Ectodermal cell (in vitro differentiated cells): ENCODE measurements at regions not wholly inside any gene's neighbourhood (a gene's known extent, or its start where the extent isn't known, plus 50 kb on each side); places are given as distances from the start of the nearest gene placed in this dataset.

Experiments
- H3K27ac ChIP-seq: 2 replicates; pipeline ENCODE4 v1.7.0; 2013; ENCODE audit warnings: mild to moderate bottlenecking, low read depth, low read length; ENCODE audit not compliant: insufficient read depth, poor library complexity, severe bottlenecking
- H3K27me3 ChIP-seq: 2 replicates; pipeline ENCODE4 v1.7.0; 2013; ENCODE audit warnings: mild to moderate bottlenecking, low read length; ENCODE audit not compliant: insufficient read depth, control insufficient read depth, poor library complexity, severe bottlenecking
- H3K36me3 ChIP-seq: one replicate; pipeline ENCODE4 v1.7.0; 2013; ENCODE audit warnings: low read length; ENCODE audit not compliant: control insufficient read depth, insufficient read depth
- H3K4me1 ChIP-seq: one replicate; pipeline ENCODE4 v1.7.0; 2013; ENCODE audit warnings: low read length; ENCODE audit not compliant: control insufficient read depth, insufficient read depth
- H3K4me3 ChIP-seq: 2 replicates; pipeline ENCODE4 v1.7.0; 2013; ENCODE audit warnings: low read depth, low read length, control low read depth; ENCODE audit not compliant: insufficient read depth
- H3K9me3 ChIP-seq: 2 replicates; pipeline ENCODE4 v1.7.0; 2013; ENCODE audit warnings: mild to moderate bottlenecking, low read length, moderate library complexity; ENCODE audit not compliant: control insufficient read depth
- WGBS, 2 experiments: methylation state at CpG; one replicate each; pipeline ENCODE4 v1.1.7; 2013; ENCODE audit warnings: missing lambda C conversion rate in 2 of 2; 5-methylcytosine and 5-hydroxymethylcytosine counted together

- H3K4me3 ChIP-seq, result no peak overlapping the region
- H3K27me3 ChIP-seq, result no peaks in the 10 kb centered on the region
- H3K27ac ChIP-seq, result no peak overlapping the region
- no peaks in the 10 kb centered on the region for H3K36me3 ChIP-seq
- H3K9me3 ChIP-seq, result no peaks in the 10 kb centered on the region
- no peaks in the 10 kb centered on the region for H3K4me1 ChIP-seq
Observed at GRCh38 chr13:83825676-83826075, 56.6 kb downstream of the SLITRK1 start.

GRCh38 chr13:83824560-83824959 is 57.7 kb downstream of the SLITRK1 start:
- H3K27ac ChIP-seq, result no peak overlapping the region
- no peaks in the 10 kb centered on the region for H3K9me3 ChIP-seq
- H3K36me3 ChIP-seq, result no peaks in the 10 kb centered on the region
- WGBS, 2 experiments, result 95 to 98% methylated on average over 8 of the region's 8 CpGs
- H3K27me3 ChIP-seq, result no peaks in the 10 kb centered on the region
- H3K4me3 ChIP-seq, result no peak overlapping the region
- H3K4me1 ChIP-seq, result no peaks in the 10 kb centered on the region

GRCh38 chr13:83824120-83824519 is 58.2 kb downstream of the SLITRK1 start:
- H3K4me3 ChIP-seq, result no peak overlapping the region
- no peaks in the 10 kb centered on the region for H3K27me3 ChIP-seq
- H3K36me3 ChIP-seq, result no peaks in the 10 kb centered on the region
- no peaks in the 10 kb centered on the region for H3K9me3 ChIP-seq
- H3K27ac ChIP-seq, result no peak overlapping the region
- H3K4me1 ChIP-seq, result no peaks in the 10 kb centered on the region

- Histone ChIP-seq H3K4me1 (no peaks in the 10 kb centered on the region), H3K27ac (no peak overlapping the region), H3K36me3 (no peaks in the 10 kb centered on the region), H3K9me3 (no peaks in the 10 kb centered on the region), H3K27me3 (no peaks in the 10 kb centered on the region), H3K4me3 (no peak overlapping the region)
- WGBS, 2 experiments, result 89 to 98% methylated on average over 2 of the region's 2 CpGs
Observed at GRCh38 chr13:83819611-83820010, 62.7 kb downstream of the SLITRK1 start.

- no peaks in the 10 kb centered on the region for H3K27me3 ChIP-seq
- 91 to 100% methylated on average over 3 to 4 of the region's 4 CpGs for WGBS, 2 experiments
- H3K4me1 ChIP-seq, result no peaks in the 10 kb centered on the region
- H3K9me3 ChIP-seq, result no peaks in the 10 kb centered on the region
- no peaks in the 10 kb centered on the region for H3K36me3 ChIP-seq
- H3K4me3 ChIP-seq, result no peak overlapping the region
- no peak overlapping the region for H3K27ac ChIP-seq
Observed at GRCh38 chr13:83819156-83819555, 63.1 kb downstream of the SLITRK1 start.

GRCh38 chr13:83816081-83816480 is 66.2 kb downstream of the SLITRK1 start:
- Histone ChIP-seq H3K9me3 (no peaks in the 10 kb centered on the region), H3K36me3 (no peaks in the 10 kb centered on the region), H3K4me3 (no peak overlapping the region), H3K4me1 (no peaks in the 10 kb centered on the region), H3K27me3 (no peaks in the 10 kb centered on the region), H3K27ac (no peak overlapping the region)
- 100% methylated on average over 2 of the region's 2 CpGs for WGBS, 2 experiments

GRCh38 chr13:83815598-83815997 is 66.7 kb downstream of the SLITRK1 start:
- Histone ChIP-seq H3K9me3 (no peaks in the 10 kb centered on the region), H3K27ac (no peak overlapping the region), H3K4me3 (no peak overlapping the region), H3K4me1 (no peaks in the 10 kb centered on the region), H3K27me3 (no peaks in the 10 kb centered on the region), H3K36me3 (no peaks in the 10 kb centered on the region)
- 68 to 100% methylated on average over 1 of the region's 1 CpG for WGBS, 2 experiments

GRCh38 chr13:83810136-83810535 is 72.1 kb downstream of the SLITRK1 start:
- no peaks in the 10 kb centered on the region for H3K9me3 ChIP-seq
- no peaks in the 10 kb centered on the region for H3K4me1 ChIP-seq
- 57 to 69% methylated on average over 1 to 2 of the region's 2 CpGs for WGBS, 2 experiments
- no peak overlapping the region for H3K27ac ChIP-seq
- H3K36me3 ChIP-seq, result no peaks in the 10 kb centered on the region
- H3K27me3 ChIP-seq, result no peaks in the 10 kb centered on the region
- no peak overlapping the region for H3K4me3 ChIP-seq

- 96 to 98% methylated on average over 2 of the region's 2 CpGs for WGBS, 2 experiments
- H3K36me3 ChIP-seq, result no peaks in the 10 kb centered on the region
- no peak overlapping the region for H3K27ac ChIP-seq
- no peaks in the 10 kb centered on the region for H3K27me3 ChIP-seq
- no peaks in the 10 kb centered on the region for H3K4me1 ChIP-seq
- H3K4me3 ChIP-seq, result no peak overlapping the region
- peaks cover 2% of the 10 kb centered on the region for H3K9me3 ChIP-seq
Observed at GRCh38 chr13:83804356-83804962, 77.8 kb downstream of the SLITRK1 start.

GRCh38 chr13:83798731-83799130 is 83.5 kb downstream of the SLITRK1 start:
- WGBS, 2 experiments, result no CpG with 5 or more reads among the region's 1 CpG
- Histone ChIP-seq H3K27me3 (no peaks in the 10 kb centered on the region), H3K27ac (no peak overlapping the region), H3K4me3 (no peak overlapping the region), H3K9me3 (peaks cover 2% of the 10 kb centered on the region), H3K36me3 (no peaks in the 10 kb centered on the region), H3K4me1 (no peaks in the 10 kb centered on the region)

- no peaks in the 10 kb centered on the region for H3K9me3 ChIP-seq
- no peaks in the 10 kb centered on the region for H3K36me3 ChIP-seq
- no peak overlapping the region for H3K4me3 ChIP-seq
- no peaks in the 10 kb centered on the region for H3K4me1 ChIP-seq
- H3K27me3 ChIP-seq, result no peaks in the 10 kb centered on the region
- 95 to 96% methylated on average over 2 of the region's 2 CpGs for WGBS, 2 experiments
- H3K27ac ChIP-seq, result no peak overlapping the region
Observed at GRCh38 chr13:83796364-83796763, 85.9 kb downstream of the SLITRK1 start.
